HG03565 (cell line): ENCODE measurements at regions not wholly inside any gene's neighbourhood (a gene's known extent, or its start where the extent isn't known, plus 50 kb on each side); places are given as distances from the start of the nearest gene placed in this dataset.
"Not testable (repeated sequence)": the region's sequence is repeated elsewhere in the genome, so short reads cannot be mapped to it uniquely, and the experiment has no call there.

ENCODE experiments used
- ATAC-seq: cut with Tn5 transposase; IDR thresholded peaks from one replicate; pipeline ENCODE4 v1.9.1; 2021; ENCODE audit warnings: mild to moderate bottlenecking, moderate library complexity; ENCODE audit not compliant: unreplicated experiment

DNA sequence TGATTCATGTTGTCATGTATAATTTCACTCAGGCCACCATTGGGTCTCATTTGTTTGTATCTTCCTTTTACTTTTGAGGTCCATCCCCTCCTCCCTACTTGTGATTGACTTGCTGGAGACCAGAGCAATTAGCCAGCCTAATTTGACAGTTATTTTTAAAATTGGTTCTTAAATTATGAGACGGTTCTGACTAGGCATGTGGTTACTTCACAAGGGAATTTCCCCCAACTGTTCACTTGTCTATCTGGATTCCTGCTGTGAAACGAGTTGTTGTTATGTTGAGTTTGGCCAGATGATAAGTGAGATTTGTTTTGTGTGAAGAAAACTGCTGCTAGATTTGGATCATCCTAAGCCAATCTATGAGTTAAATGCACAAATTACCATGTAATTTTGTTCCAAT, 359.1 kb downstream of the BARHL2 start:
- ATAC-seq: peak; percentile 60

DNA sequence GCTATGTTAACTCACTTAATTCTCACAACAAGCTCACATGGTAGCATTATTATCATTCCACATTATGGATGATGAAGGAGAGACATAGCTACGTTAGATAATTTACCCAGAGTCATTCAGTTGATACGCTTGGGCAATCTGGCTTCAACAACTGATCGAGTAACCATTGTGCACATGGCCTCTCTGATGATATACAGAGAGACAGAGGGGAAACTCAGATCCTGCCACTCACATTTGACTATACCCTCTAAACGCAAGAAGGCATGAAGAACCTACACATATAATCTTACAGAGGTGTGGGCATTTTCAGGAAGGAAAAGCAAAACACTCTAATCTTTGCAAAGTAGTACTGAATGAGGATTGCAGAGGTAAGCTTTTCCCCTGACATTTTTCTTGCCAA, 360.1 kb downstream of the BARHL2 start:
- ATAC-seq: no peak

DNA sequence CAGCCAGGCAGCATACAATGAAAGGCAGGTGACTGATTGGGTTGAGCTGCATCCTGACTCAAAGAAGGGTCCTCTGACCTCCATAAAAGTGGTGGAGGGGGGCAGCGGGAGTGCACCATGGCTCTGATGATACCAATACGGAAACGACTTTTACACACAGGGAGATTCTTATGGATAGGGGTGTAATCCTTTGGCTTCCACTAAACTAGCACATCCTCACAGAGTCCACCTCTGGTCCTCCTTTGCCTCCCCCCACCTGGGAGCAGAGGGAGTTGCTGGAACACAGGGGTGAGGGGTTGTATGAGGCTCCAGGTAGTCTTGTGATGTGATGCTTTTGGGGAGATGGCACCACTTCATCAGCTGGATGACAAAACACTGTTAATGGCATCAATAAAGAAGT, 361.0 kb downstream of the BARHL2 start:
- ATAC-seq: no peak

GRCh38 chr1:90354704-90355103, 359.8 kb downstream of the ZNF326 start:
- no peak for ATAC-seq

DNA sequence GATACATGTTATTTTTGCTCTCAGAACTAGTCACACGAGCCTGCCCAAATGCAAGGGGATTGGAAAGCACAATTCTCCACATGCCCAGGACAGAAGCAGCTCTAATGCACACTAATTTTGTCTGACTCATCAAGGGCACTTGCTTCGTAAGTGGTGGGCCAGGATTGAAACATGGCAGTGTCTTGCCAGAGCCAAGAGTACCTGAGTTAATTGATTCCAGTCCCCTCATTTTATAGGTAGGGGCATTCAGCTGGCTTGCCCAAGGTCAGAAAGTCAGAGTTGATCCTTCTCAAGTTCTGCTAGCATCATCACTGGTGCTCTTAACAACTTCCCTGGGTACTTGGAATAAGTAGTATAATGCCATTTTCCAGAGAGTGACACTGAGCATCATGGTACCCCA, 356.1 kb downstream of the ZNF326 start:
- no peak for ATAC-seq

- no peak for ATAC-seq
These were observed 354.6 kb downstream of the ZNF326 start for GRCh38 chr1:90349510-90349909.

GRCh38 chr1:90348934-90349333, 354.0 kb downstream of the ZNF326 start:
- no peak for ATAC-seq

GRCh38 chr1:90348459-90348858, 353.5 kb downstream of the ZNF326 start:
- ATAC-seq: not testable (repeated sequence)

DNA sequence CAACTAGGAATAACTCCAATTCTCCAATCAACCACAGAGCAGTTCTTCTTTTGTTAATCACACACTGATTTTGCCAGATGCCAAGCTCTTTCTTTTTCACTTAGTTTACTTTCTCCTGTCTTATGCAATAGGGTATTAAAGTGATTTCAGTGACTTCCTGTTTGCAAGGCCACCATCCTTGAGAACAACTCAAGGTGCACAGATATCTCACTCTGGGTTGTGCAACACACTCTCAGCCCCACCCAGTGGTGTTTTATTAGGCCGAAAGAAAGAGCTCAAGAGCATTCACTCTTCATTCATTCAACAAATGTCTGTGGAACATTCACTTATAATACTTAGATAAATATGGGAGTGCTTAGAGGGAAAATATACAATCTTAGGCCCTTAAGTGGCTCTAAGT, 352.5 kb downstream of the ZNF326 start:
- no peak for ATAC-seq

- no peak for ATAC-seq
These were observed 351.8 kb downstream of the ZNF326 start for GRCh38 chr1:90346757-90347156.

DNA sequence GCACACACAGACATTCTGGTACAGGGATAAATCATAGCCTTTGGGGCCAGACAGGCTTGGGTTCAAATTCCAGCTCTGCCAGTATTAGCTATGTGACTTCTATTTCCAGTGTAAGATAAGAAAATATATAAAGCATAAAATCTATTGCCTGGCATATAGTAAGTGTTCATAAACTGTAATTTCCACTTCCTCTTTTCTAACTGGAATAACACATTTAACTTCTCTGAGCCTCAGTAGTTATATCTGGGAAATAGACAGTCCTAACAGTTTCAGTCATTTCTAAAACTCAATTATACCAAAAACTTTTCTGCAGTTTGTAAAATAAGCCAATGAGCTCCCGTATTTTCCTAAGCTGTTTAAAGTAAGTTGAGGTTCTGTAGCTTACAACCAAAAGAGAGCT, 351.4 kb downstream of the ZNF326 start:
- no peak for ATAC-seq

DNA sequence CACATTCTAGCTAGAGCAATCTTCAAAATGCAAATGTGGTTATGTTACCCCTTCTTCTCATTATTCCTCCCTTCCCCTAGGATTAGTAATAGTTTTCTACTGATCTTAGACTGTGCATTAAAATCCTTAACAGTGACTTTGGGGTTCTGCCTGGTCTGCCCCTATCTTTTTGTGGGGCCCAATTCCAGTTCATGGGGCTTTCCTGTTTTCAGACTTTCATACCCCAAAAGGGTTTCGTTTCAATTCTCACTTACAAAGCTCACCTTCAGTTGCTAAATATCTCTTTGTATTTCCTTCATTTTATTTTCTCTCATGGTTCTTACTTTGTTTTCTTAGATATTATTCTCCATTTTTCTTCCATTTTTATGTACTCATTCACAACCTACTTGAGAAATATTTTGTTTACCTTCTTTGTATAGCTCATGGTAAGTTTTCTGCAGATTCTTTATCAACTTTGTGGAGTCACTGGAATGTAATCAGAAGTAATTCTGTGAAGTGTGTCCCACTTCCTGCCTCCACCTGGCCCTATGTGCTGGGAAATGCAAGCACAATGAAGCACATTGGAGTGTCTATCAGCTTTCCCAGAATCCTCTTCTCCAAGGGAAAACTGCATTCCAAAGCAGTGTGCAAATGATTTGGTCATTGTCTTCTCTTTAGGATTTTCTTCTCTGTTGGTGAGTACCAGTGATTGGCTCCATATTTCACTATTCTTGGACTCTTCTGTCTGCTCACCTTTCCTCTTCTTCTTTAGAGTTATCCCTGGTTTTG, 350.2 kb downstream of the ZNF326 start:
- no peak for ATAC-seq

DNA sequence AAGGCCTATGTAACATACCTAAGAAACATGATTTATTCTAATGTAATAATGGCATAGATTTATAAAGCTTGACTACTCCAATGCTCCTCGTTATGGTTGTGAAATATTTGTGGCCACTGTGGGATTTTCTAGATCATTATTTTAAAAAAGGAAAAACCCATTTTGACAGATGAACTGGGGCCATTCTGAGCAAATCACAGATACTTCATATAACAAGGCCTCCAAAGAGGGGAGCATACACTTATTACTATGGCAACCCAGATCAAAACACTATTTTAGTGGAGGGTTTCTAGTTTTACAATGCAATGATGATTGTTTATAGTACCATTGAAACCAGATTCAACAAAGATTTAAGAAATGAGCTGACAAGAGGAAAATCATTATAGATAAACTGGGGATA, 346.6 kb downstream of the ZNF326 start:
- ATAC-seq: no peak

DNA sequence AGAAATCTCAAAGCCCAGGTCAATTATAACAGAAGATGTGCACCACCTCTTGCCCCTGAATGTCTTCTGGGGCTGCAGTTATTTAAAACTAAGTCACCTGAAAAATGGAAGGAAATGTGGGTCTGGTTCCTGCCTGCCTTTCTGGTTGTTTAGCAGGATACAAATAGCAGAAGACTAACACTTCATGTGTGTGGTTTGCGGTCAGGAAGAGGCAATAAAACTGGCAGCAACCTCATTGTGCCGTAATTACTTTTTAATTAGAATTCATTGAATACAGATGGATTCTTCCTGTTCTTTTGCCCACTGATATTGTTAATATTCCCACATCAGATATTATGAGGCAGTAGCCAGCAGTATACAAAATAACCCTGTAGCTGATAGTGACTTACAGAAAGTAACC, 345.7 kb downstream of the ZNF326 start:
- ATAC-seq: no peak

GRCh38 chr1:90339811-90340210, 344.9 kb downstream of the ZNF326 start:
- ATAC-seq: no peak

- ATAC-seq: no peak
These were observed 341.8 kb downstream of the ZNF326 start for GRCh38 chr1:90336552-90337324.

GRCh38 chr1:90335558-90335957, 340.6 kb downstream of the ZNF326 start:
- ATAC-seq: no peak

GRCh38 chr1:90334137-90334536, 339.2 kb downstream of the ZNF326 start:
- no peak for ATAC-seq

- ATAC-seq: no peak
These were observed 330.3 kb downstream of the ZNF326 start for GRCh38 chr1:90325168-90325567.

DNA sequence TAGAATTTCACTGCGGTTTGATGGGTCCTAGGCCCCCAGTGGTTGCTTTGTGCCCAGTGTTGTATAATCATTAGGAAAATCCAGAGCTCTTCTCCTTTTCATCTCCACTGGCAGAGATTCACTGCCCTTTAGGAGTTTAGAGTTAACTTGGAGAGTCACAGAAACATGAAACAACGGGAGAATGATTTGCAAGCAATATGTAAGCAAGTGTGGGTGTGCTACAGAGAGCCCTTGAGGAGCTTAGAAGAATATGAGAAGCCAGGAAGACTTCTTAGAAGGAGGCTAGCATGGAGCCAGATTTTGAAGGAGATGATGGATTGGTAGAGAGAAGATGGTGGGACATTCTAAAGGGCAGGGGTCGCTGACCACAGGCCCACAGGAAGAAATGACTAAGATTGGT, 327.3 kb downstream of the ZNF326 start:
- no peak for ATAC-seq

DNA sequence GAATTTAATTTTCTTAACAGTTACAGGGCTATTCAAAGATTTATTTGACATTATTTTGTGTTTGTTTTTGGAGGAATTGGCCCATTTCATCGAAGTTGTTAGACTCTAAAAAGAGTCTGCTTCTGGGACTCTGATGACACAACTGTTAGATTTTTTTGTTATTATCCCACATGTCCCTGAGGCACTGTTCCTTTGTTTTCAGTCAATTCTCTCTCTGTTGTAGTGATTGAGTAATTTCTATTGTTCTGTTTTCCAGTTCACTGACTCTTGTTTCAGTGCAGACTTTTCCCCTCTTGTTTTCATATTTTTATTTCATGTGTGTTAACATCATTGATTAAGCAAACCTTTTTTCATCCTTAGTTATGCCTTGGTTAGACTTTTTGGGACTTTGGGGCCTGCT, 325.0 kb downstream of the ZNF326 start:
- no peak for ATAC-seq

DNA sequence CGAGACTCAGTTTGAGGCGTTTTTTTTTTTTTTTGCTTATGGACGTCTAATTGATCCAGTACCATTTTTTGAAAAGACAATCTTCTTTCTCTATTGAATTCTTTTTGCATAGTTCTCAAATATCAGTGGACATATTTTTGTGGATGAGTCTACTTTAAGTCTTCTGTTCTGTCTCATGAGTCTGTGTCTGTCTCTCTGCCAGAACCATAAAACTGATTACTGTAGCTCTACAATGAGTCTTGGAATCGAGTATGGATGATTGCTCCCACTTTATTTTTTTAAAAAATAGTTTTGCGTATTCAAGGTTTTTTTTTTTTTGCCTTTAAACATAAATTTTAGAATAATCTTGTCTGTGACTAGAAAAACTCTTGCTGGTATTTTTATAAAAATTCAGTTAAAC, 323.5 kb downstream of the ZNF326 start:
- ATAC-seq: no peak
